Naive thymus-derived CD4-positive, alpha-beta T cell (primary cell): ENCODE measurements at regions not wholly inside any gene's neighbourhood (a gene's known extent, or its start where the extent isn't known, plus 50 kb on each side); places are given as distances from the start of the nearest gene placed in this dataset.

Source experiments
- ATAC-seq: fragments of 150-1000 bp; cut with Tn5 transposase; 2 replicates; pipeline ENCODE4 v1.10.0; 2021; ENCODE audit warnings: mild to moderate bottlenecking, moderate library complexity
- CTCF ChIA-PET: fragments of 350-600 bp; sonication (Branson Sonifier 250); formaldehyde crosslinking; loops from one replicate; lab custom pipeline; 2021; ENCODE audit warnings: antibody characterized with exemption; lab: Charles Lee
- POLR2A ChIA-PET: fragments of 350-600 bp; sonication (Branson Sonifier 250); formaldehyde crosslinking; loops from one replicate; lab custom pipeline; 2021; ENCODE audit warnings: antibody characterized with exemption, inconsistent platforms; lab: Charles Lee
- DNase-seq, 9 donors: peaks; one replicate each; pipeline versions ENCODE4 v3.0.0 to v3.0.0-alpha.2; 2020 to 2022; ENCODE audit warnings: mixed read lengths in 1 of 9
- H3K27ac ChIP-seq: one replicate; pipeline ENCODE4 v1.7.0; 2013; ENCODE audit warnings: mild to moderate bottlenecking, low read depth, low read length, moderate library complexity
- H3K27me3 ChIP-seq, 2 donors: one replicate each; pipeline ENCODE4 v1.7.0; 2013; ENCODE audit warnings: low read length in 2 of 2, mild to moderate bottlenecking in 2 of 2, moderate library complexity in 2 of 2; ENCODE audit not compliant: control insufficient read depth in 2 of 2, insufficient read depth in 2 of 2
- H3K36me3 ChIP-seq, 3 experiments: 1 replicate in 2 of 3; 2 replicates in 1 of 3; pipeline ENCODE4 v1.7.0; 2013; ENCODE audit warnings: low read length in 3 of 3, mild to moderate bottlenecking in 3 of 3, moderate library complexity in 1 of 3; ENCODE audit not compliant: insufficient read depth in 3 of 3, control insufficient read depth in 2 of 3
- H3K4me1 ChIP-seq, 2 donors: one replicate each; pipeline ENCODE4 v1.7.0; 2013; ENCODE audit warnings: low read length in 2 of 2, mild to moderate bottlenecking in 2 of 2, moderate library complexity in 1 of 2; ENCODE audit not compliant: control insufficient read depth in 2 of 2, insufficient read depth in 2 of 2
- H3K4me3 ChIP-seq: 2 replicates; pipeline ENCODE4 v1.7.0; 2013; ENCODE audit warnings: mild to moderate bottlenecking, low read length
- H3K9me3 ChIP-seq, 3 experiments: 1 replicate in 2 of 3; 2 replicates in 1 of 3; pipeline ENCODE4 v1.7.0; 2013; ENCODE audit warnings: low read length in 3 of 3; ENCODE audit not compliant: control insufficient read depth in 2 of 3
- H3K27ac Mint-ChIP-seq, 9 donors: one replicate each; pipeline ENCODE4 v1.8.0; 2020 to 2022; ENCODE audit warnings: mixed read lengths in 9 of 9, mild to moderate bottlenecking in 8 of 9, moderate library complexity in 5 of 9, inconsistent platforms in 2 of 9
- H3K27me3 Mint-ChIP-seq, 5 donors: one replicate each; pipeline ENCODE4 v1.8.0; 2021 to 2022; ENCODE audit warnings: mixed read lengths in 5 of 5, mild to moderate bottlenecking in 1 of 5
- H3K36me3 Mint-ChIP-seq, 5 donors: one replicate each; pipeline ENCODE4 v1.8.0; 2020 to 2022; ENCODE audit warnings: mixed read lengths in 5 of 5, mild to moderate bottlenecking in 3 of 5, inconsistent platforms in 1 of 5
- H3K4me1 Mint-ChIP-seq, 7 donors: one replicate each; pipeline ENCODE4 v1.8.0; 2020 to 2022; ENCODE audit warnings: mixed read lengths in 7 of 7, mild to moderate bottlenecking in 3 of 7, inconsistent platforms in 1 of 7
- H3K4me3 Mint-ChIP-seq, 10 donors: one replicate each; pipeline ENCODE4 v1.8.0; 2020 to 2022; ENCODE audit warnings: mild to moderate bottlenecking in 10 of 10, mixed read lengths in 10 of 10, moderate library complexity in 6 of 10, inconsistent platforms in 2 of 10
- H3K9me3 Mint-ChIP-seq, 11 donors: one replicate each; pipeline ENCODE4 v1.8.0; 2020 to 2022; ENCODE audit warnings: mixed read lengths in 11 of 11, mild to moderate bottlenecking in 4 of 11, inconsistent platforms in 1 of 11, moderate library complexity in 1 of 11
- intact Hi-C, 2 donors: fragments of 100-400 bp; cut with micrococcal nuclease; formaldehyde crosslinking; loops; one replicate each; pipeline ENCODE4 v1.15.1; 2023

- Mint-ChIP-seq H3K4me1 (peaks cover 0 to 18% (median 4%) of the 10 kb centered on the region in 7 donors), H3K9me3 (peaks cover 0 to 7% (median 3%) of the 10 kb centered on the region in 11 donors), H3K4me3 (no peak overlapping the region), H3K27ac (no peak overlapping the region), H3K36me3 (peaks cover 0 to 4% (median 3%) of the 10 kb centered on the region in 5 donors), H3K27me3 (peaks cover 5 to 35% (median 7%) of the 10 kb centered on the region in 5 donors)
- Histone ChIP-seq H3K27ac (no peak overlapping the region), H3K27me3 (no peaks in the 10 kb centered on the region), H3K36me3 (no peaks in the 10 kb centered on the region), H3K4me3 (no peak overlapping the region), H3K9me3 (no peaks in the 10 kb centered on the region), H3K4me1 (no peaks in the 10 kb centered on the region)
- no peak for DNase-seq
- intact Hi-C loops = no loop called here
- CTCF ChIA-PET = no interaction called here
- POLR2A ChIA-PET = interaction anchor here (0.9 kb wide), 1 partner anchor 13 kb away, joined by 4 read pairs; no protein-coding TSS in a partner anchor
- ATAC-seq = no peak
Observed at GRCh38 chr14:75368333-75368732, 59.5 kb upstream of the JDP2 start.

- Mint-ChIP-seq H3K4me1 (peaks cover 0 to 6% (median 0%) of the 10 kb centered on the region in 7 donors), H3K4me3 (no peak overlapping the region), H3K27me3 (peaks cover 5 to 29% (median 7%) of the 10 kb centered on the region in 5 donors), H3K27ac (peak overlapping the region in 1 of 9 donors; percentile 47), H3K9me3 (peaks cover 0 to 7% (median 3%) of the 10 kb centered on the region in 11 donors), H3K36me3 (peaks cover 0 to 4% (median 3%) of the 10 kb centered on the region in 5 donors)
- Histone ChIP-seq H3K4me3 (no peak overlapping the region), H3K27me3 (no peaks in the 10 kb centered on the region), H3K9me3 (no peaks in the 10 kb centered on the region), H3K4me1 (no peaks in the 10 kb centered on the region), H3K27ac (no peak overlapping the region), H3K36me3 (no peaks in the 10 kb centered on the region)
- POLR2A ChIA-PET = no interaction called here
- ATAC-seq (no peak), DNase-seq (no peak)
- intact Hi-C loops = no loop called here
- CTCF ChIA-PET = no interaction called here
Observed at GRCh38 chr14:75369506-75369905, 58.3 kb upstream of the JDP2 start.

- no peak for DNase-seq
- ChIA-PET POLR2A (no interaction called here), CTCF (no interaction called here)
- peaks cover 0 to 7% (median 3%) of the 10 kb centered on the region in 11 donors for H3K9me3 Mint-ChIP-seq
- H3K4me3 Mint-ChIP-seq = no peak overlapping the region
- peaks cover 5 to 25% (median 7%) of the 10 kb centered on the region in 5 donors for H3K27me3 Mint-ChIP-seq
- no peak overlapping the region for H3K4me3 ChIP-seq
- H3K27ac ChIP-seq = no peak overlapping the region
- no peaks in the 10 kb centered on the region for H3K9me3 ChIP-seq
- peaks cover 0 to 1% (median 0%) of the 10 kb centered on the region in 7 donors for H3K4me1 Mint-ChIP-seq
- H3K4me1 ChIP-seq = no peaks in the 10 kb centered on the region
- H3K36me3 Mint-ChIP-seq = peaks cover 0 to 4% (median 3%) of the 10 kb centered on the region in 5 donors
- intact Hi-C loops = no loop called here
- no peaks in the 10 kb centered on the region for H3K36me3 ChIP-seq
- no peak overlapping the region for H3K27ac Mint-ChIP-seq
- peak; percentile 76 for ATAC-seq
- no peaks in the 10 kb centered on the region for H3K27me3 ChIP-seq
Observed at GRCh38 chr14:75370416-75371205, 57.2 kb upstream of the JDP2 start.

GRCh38 chr14:75371297-75371696, 56.5 kb upstream of the JDP2 start:
- CTCF ChIA-PET = no interaction called here
- no peak for DNase-seq
- intact Hi-C loops = no loop called here

GRCh38 chr14:75372260-75372659, 55.6 kb upstream of the JDP2 start:
- Histone ChIP-seq H3K36me3 (no peaks in the 10 kb centered on the region), H3K9me3 (no peaks in the 10 kb centered on the region), H3K27me3 (no peaks in the 10 kb centered on the region), H3K27ac (no peak overlapping the region), H3K4me1 (no peaks in the 10 kb centered on the region), H3K4me3 (no peak overlapping the region)
- ChIA-PET POLR2A (interaction anchor here (0.5 kb wide), 1 partner anchor 39 kb away, joined by 3 read pairs; no protein-coding TSS in a partner anchor), CTCF (no interaction called here)
- intact Hi-C loops = no loop called here
- ATAC-seq (no peak), DNase-seq (no peak)
- Mint-ChIP-seq H3K4me3 (no peak overlapping the region), H3K27me3 (peaks cover 5 to 23% (median 7%) of the 10 kb centered on the region in 5 donors), H3K9me3 (peaks cover 0 to 7% (median 3%) of the 10 kb centered on the region in 11 donors), H3K36me3 (peaks cover 0 to 4% (median 3%) of the 10 kb centered on the region in 5 donors), H3K4me1 (peaks cover 0 to 1% (median 0%) of the 10 kb centered on the region in 7 donors), H3K27ac (no peak overlapping the region)

More at GRCh38 chr14:75371297-75371696, 56.5 kb upstream of the JDP2 start:
- no peak for ATAC-seq
- Histone ChIP-seq H3K27ac (no peak overlapping the region), H3K9me3 (no peaks in the 10 kb centered on the region), H3K4me3 (no peak overlapping the region), H3K36me3 (no peaks in the 10 kb centered on the region), H3K4me1 (no peaks in the 10 kb centered on the region), H3K27me3 (no peaks in the 10 kb centered on the region)
- no peak overlapping the region for H3K4me3 Mint-ChIP-seq
- peaks cover 0 to 1% (median 0%) of the 10 kb centered on the region in 7 donors for H3K4me1 Mint-ChIP-seq
- POLR2A ChIA-PET = no interaction called here
- peaks cover 0 to 7% (median 3%) of the 10 kb centered on the region in 11 donors for H3K9me3 Mint-ChIP-seq
- H3K27me3 Mint-ChIP-seq = peaks cover 5 to 24% (median 7%) of the 10 kb centered on the region in 5 donors
- H3K27ac Mint-ChIP-seq = no peak overlapping the region
- peaks cover 0 to 4% (median 3%) of the 10 kb centered on the region in 5 donors for H3K36me3 Mint-ChIP-seq

- Mint-ChIP-seq H3K4me1 (peaks cover 0 to 1% (median 0%) of the 10 kb centered on the region in 7 donors), H3K9me3 (peaks cover 0 to 7% (median 3%) of the 10 kb centered on the region in 11 donors), H3K27me3 (peaks cover 5 to 28% (median 7%) of the 10 kb centered on the region in 5 donors), H3K27ac (no peak overlapping the region), H3K4me3 (no peak overlapping the region), H3K36me3 (peaks cover 0 to 4% (median 3%) of the 10 kb centered on the region in 5 donors)
- H3K27me3 ChIP-seq = no peaks in the 10 kb centered on the region
- no peaks in the 10 kb centered on the region for H3K9me3 ChIP-seq
- H3K4me1 ChIP-seq = no peaks in the 10 kb centered on the region
- DNase-seq (no peak), ATAC-seq (no peak)
- H3K4me3 ChIP-seq = no peak overlapping the region
- no peak overlapping the region for H3K27ac ChIP-seq
- intact Hi-C loops = no loop called here
- ChIA-PET POLR2A (no interaction called here), CTCF (interaction anchor here (0.6 kb wide), 1 partner anchor 9 kb away, joined by 4 read pairs; no protein-coding TSS in a partner anchor)
- H3K36me3 ChIP-seq = no peaks in the 10 kb centered on the region
Observed at GRCh38 chr14:75373133-75373532, 54.7 kb upstream of the JDP2 start.
